ENCODE measurements at regions not wholly inside any gene's neighbourhood (a gene's known extent, or its start where the extent isn't known, plus 50 kb on each side); places are given as distances from the start of the nearest gene placed in this dataset.

DNA sequence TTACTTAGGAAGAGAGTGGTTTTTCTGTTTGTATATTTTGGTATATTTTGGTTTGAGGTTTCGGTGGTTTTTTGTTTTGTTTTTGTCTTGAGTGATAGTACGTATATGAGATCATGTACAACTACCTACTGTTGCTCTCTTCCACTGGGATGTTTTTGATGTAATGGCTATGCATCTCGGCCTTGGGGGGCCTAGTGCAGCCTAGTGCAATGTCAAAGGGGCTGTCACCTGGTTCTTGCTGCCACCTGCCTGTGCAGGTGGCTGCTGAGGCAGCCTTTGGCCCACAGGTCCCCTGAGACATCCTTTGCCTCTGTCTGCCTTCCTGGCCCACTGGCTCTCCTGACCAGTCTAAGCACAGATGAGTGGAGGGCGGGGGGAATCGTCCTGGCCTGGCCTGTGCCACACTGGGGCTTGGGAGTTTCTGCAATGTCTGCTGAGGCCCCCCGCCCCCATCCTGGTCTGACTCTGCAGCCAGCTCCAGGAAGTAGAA lies 546.6 kb downstream of the CD83 start:
- Histone ChIP-seq H3K4me3 (ENCODE audit: low read length) (no peak overlapping the region), H3K9me3 (ENCODE audit: control insufficient read depth, insufficient read depth, low read length) (no peaks in the 10 kb centered on the region), H3K27ac (ENCODE audit: low read length) (peak overlapping the region; percentile 55), H3K36me3 (ENCODE audit: control insufficient read depth, insufficient read depth, low read length) (no peaks in the 10 kb centered on the region), H3K4me1 (ENCODE audit: control insufficient read depth, insufficient read depth, low read length) (peaks cover 33% of the 10 kb centered on the region), H3K27me3 (ENCODE audit: control insufficient read depth, insufficient read depth, low read length) (no peaks in the 10 kb centered on the region)
- Mint-ChIP-seq H3K9me3 (no peaks in the 10 kb centered on the region), H3K27ac (peak overlapping the region; percentile 37 to 79), H3K4me1 (peaks cover 16 to 18% of the 10 kb centered on the region in 2 donors), H3K36me3 (no peaks in the 10 kb centered on the region), H3K27me3 (ENCODE audit: low read depth in 2 of 2) (peaks cover 14 to 16% of the 10 kb centered on the region in 2 donors), H3K4me3 (peak overlapping the region; percentile 61)
- intact Hi-C loops (cut with micrococcal nuclease): no loop called here
- ATAC-seq (peak; percentile 48 to 55 (median 50)), DNase-seq (peak in 1 of 2 donors; percentile 63)
- TF ChIP-seq CTCF (IDR thresholded peaks at IDR 0.05): no peak
- WGBS (ENCODE audit: insufficient coverage): 18% methylated on average over 6 of the region's 6 CpGs

DNA sequence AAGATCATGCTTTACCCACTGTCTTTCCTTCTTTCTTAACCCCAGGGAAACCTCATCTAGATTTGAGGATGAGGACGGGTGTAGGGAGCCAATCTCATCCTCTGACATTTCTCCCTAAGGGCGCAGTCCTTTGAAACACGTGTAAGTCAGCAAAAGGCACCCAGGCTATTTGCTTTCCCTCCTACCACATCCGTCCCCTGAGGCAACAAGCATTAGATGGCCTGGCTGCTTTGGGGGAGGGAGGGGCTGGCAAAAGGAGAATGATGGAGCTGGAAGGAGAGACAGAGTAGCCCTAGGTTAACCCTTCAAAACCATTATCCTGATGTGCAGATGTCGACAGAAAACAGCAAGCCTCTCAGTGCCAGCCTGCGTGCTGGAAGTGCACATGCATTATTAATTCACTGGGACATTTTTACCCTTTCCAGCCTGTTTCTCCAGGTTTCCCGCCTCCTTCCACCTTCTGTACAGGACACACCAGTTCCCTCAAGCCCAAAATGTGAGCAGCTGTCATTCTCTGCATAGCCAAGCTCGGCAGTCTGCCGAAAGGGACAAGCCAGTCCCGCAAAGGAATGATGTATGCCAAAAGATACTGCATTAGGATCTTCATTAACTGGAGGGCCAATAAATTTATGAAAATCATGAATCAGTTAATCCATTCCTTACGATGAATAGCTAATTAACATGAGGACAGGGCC lies 547.2 kb downstream of the CD83 start:
- WGBS (ENCODE audit: insufficient coverage): 93% methylated on average over 7 of the region's 11 CpGs
- no peak overlapping the region for H3K4me3 ChIP-seq (ENCODE audit: low read length)
- H3K4me3 Mint-ChIP-seq: peak overlapping the region; percentile 61

GRCh38 chr6:14665827-14666724 lies 548.5 kb downstream of the CD83 start:
- H3K9me3 Mint-ChIP-seq: no peaks in the 10 kb centered on the region
- intact Hi-C loops (cut with micrococcal nuclease): no loop called here
- Histone ChIP-seq H3K4me3 (ENCODE audit: low read length) (no peak overlapping the region), H3K4me1 (ENCODE audit: control insufficient read depth, insufficient read depth, low read length) (peaks cover 26% of the 10 kb centered on the region), H3K9me3 (ENCODE audit: control insufficient read depth, insufficient read depth, low read length) (no peaks in the 10 kb centered on the region), H3K36me3 (ENCODE audit: control insufficient read depth, insufficient read depth, low read length) (no peaks in the 10 kb centered on the region), H3K27me3 (ENCODE audit: control insufficient read depth, insufficient read depth, low read length) (no peaks in the 10 kb centered on the region), H3K27ac (ENCODE audit: low read length) (no peak overlapping the region)
- peaks cover 16 to 18% of the 10 kb centered on the region in 2 donors for H3K4me1 Mint-ChIP-seq
- no peaks in the 10 kb centered on the region for H3K36me3 Mint-ChIP-seq
- no peak for TF ChIP-seq CTCF (IDR thresholded peaks at IDR 0.05)
- WGBS (ENCODE audit: insufficient coverage): 80% methylated on average over 11 of the region's 11 CpGs
- ATAC-seq (no peak), DNase-seq (peak in 1 of 2 donors; percentile 16)
- no peak overlapping the region for H3K4me3 Mint-ChIP-seq
- H3K27ac Mint-ChIP-seq: peak overlapping the region in 1 of 2 donors; percentile 17
- peaks cover 14 to 22% of the 10 kb centered on the region in 2 donors for H3K27me3 Mint-ChIP-seq (ENCODE audit: low read depth in 2 of 2)

More for the DNA sequence above, 547.2 kb downstream of the CD83 start:
- Histone ChIP-seq H3K4me1 (ENCODE audit: control insufficient read depth, insufficient read depth, low read length) (peaks cover 31% of the 10 kb centered on the region), H3K9me3 (ENCODE audit: control insufficient read depth, insufficient read depth, low read length) (no peaks in the 10 kb centered on the region), H3K36me3 (ENCODE audit: control insufficient read depth, insufficient read depth, low read length) (no peaks in the 10 kb centered on the region), H3K27me3 (ENCODE audit: control insufficient read depth, insufficient read depth, low read length) (no peaks in the 10 kb centered on the region), H3K27ac (ENCODE audit: low read length) (peak overlapping the region; percentile 55)
- Mint-ChIP-seq H3K4me1 (peaks cover 16 to 18% of the 10 kb centered on the region in 2 donors), H3K9me3 (no peaks in the 10 kb centered on the region), H3K36me3 (no peaks in the 10 kb centered on the region), H3K27me3 (ENCODE audit: low read depth in 2 of 2) (peaks cover 11 to 12% of the 10 kb centered on the region in 2 donors), H3K27ac (peak overlapping the region; percentile 37 to 79)
- TF ChIP-seq CTCF (IDR thresholded peaks at IDR 0.05): no peak
- intact Hi-C loops (cut with micrococcal nuclease): no loop called here
- DNase-seq (peak in 1 of 2 donors; percentile 28), ATAC-seq (no peak)
